H1 (cell line): ENCODE measurements at regions not wholly inside any gene's neighbourhood (a gene's known extent, or its start where the extent isn't known, plus 50 kb on each side); places are given as distances from the start of the nearest gene placed in this dataset.

Experiments
- CTCF ChIA-PET: fragments of 300-600 bp; sonication (Branson Sonifier 250); formaldehyde crosslinking; loops from one replicate; lab custom pipeline; 2021; ENCODE audit not compliant: partially characterized antibody; lab: Charles Lee
- POLR2A ChIA-PET: fragments of 300-600 bp; sonication (Branson Sonifier 250); formaldehyde crosslinking; loops from one replicate; lab custom pipeline; 2021; ENCODE audit warnings: inconsistent platforms; ENCODE audit not compliant: partially characterized antibody; lab: Charles Lee
- DNase-seq, 2 experiments: peaks; one replicate each; pipeline versions ENCODE4 v3.0.0 to v3.0.0-alpha.2; 2010 to 2022; ENCODE audit warnings: low spot score in 2 of 2, low read depth in 1 of 2, mixed read lengths in 1 of 2
- FAIRE-seq: peaks from 2 replicates; lab custom pipeline; 2011; peaks lifted over from hg19 to GRCh38; lab: Jason Lieb, UNC
- H2AFZ ChIP-seq: 2 replicates; pipeline ENCODE4 v1.8.1; 2012; ENCODE audit warnings: low read length, inconsistent platforms
- H2AK5ac ChIP-seq: 2 replicates; pipeline ENCODE4 v1.6.1; 2013; ENCODE audit warnings: low read depth, low read length
- H2BK120ac ChIP-seq: replicated peaks from 2 replicates; pipeline ENCODE3; 2013; ENCODE audit warnings: low read depth, low read length, inconsistent platforms
- H2BK12ac ChIP-seq: 2 replicates; pipeline ENCODE4 v1.6.1; 2013; ENCODE audit warnings: low read depth, low read length
- H2BK15ac ChIP-seq: 2 replicates; pipeline ENCODE4 v1.6.1; 2013; ENCODE audit warnings: low read length
- H2BK20ac ChIP-seq: 2 replicates; pipeline ENCODE4 v1.6.1; 2013; ENCODE audit warnings: low read length
- H2BK5ac ChIP-seq: 2 replicates; pipeline ENCODE4 v1.6.1; 2013; ENCODE audit warnings: low read depth, low read length
- H3K14ac ChIP-seq: 2 replicates; pipeline ENCODE4 v1.6.1; 2013; ENCODE audit warnings: inconsistent platforms; ENCODE audit not compliant: insufficient read length
- H3K18ac ChIP-seq: 2 replicates; pipeline ENCODE4 v1.6.1; 2013; ENCODE audit warnings: low read length; ENCODE audit errors: extremely low read depth
- H3K23ac ChIP-seq: 2 replicates; pipeline ENCODE4 v1.6.1; 2013; ENCODE audit warnings: inconsistent platforms; ENCODE audit not compliant: insufficient read length
- H3K23me2 ChIP-seq: 2 replicates; pipeline ENCODE4 v1.6.1; 2013; ENCODE audit warnings: low read depth, low read length
- H3K27ac ChIP-seq: 2 replicates; pipeline ENCODE4 v1.6.1; 2011; ENCODE audit warnings: low read depth, low read length, inconsistent platforms
- H3K27me3 ChIP-seq, 4 experiments: replicated peaks in 1 of 4; 1 replicate in 1 of 4; 2 replicates in 3 of 4; pipeline versions ENCODE4 v1.6.1 to v1.8.1; 2011 to 2013; ENCODE audit warnings: low read length in 3 of 4, mild to moderate bottlenecking in 3 of 4, inconsistent platforms in 2 of 4, mixed read lengths in 2 of 4, moderate library complexity in 1 of 4; ENCODE audit not compliant: control insufficient read depth in 3 of 4, insufficient read depth in 3 of 4; ENCODE audit errors: extremely low read depth in 1 of 4
- H3K36me3 ChIP-seq, 4 experiments: 2 replicates each; pipeline versions ENCODE4 v1.6.1 to v1.8.1; 2011 to 2013; ENCODE audit warnings: mild to moderate bottlenecking in 4 of 4, low read length in 3 of 4, moderate library complexity in 2 of 4, control low read depth in 1 of 4, inconsistent platforms in 1 of 4; ENCODE audit not compliant: insufficient read depth in 4 of 4, control insufficient read depth in 2 of 4
- H3K4ac ChIP-seq: replicated peaks from 2 replicates; pipeline ENCODE3; 2013; ENCODE audit warnings: low read length, low read depth, mixed read lengths, inconsistent platforms; ENCODE audit not compliant: insufficient read length
- H3K4me1 ChIP-seq, 4 experiments: replicated peaks in 1 of 4; 1 replicate in 1 of 4; 2 replicates in 3 of 4; pipeline versions ENCODE4 v1.6.1 to v1.8.1; 2011 to 2013; ENCODE audit warnings: low read length in 3 of 4, inconsistent platforms in 2 of 4, mixed read lengths in 1 of 4; ENCODE audit not compliant: insufficient read depth in 4 of 4, control insufficient read depth in 3 of 4
- H3K4me2 ChIP-seq, 2 experiments: 2 replicates each; pipeline versions ENCODE4 v1.6.1 to v1.8.1; 2011 to 2013; ENCODE audit warnings: low read depth in 2 of 2, low read length in 2 of 2, control low read depth in 1 of 2, inconsistent platforms in 1 of 2, mild to moderate bottlenecking in 1 of 2; ENCODE audit not compliant: insufficient read depth in 1 of 2
- H3K4me3 ChIP-seq, 4 experiments: fragments of 200-600, 300-600 bp in 1 of 4; sonication (generic), shearing (Covaris generic), sonication (Bioruptor Twin) in 1 of 4; 2 replicates each; pipeline versions ENCODE4 v1.5.1 to v1.8.1; 2011 to 2016; ENCODE audit warnings: low read length in 4 of 4, low read depth in 3 of 4, control low read depth in 2 of 4, inconsistent platforms in 2 of 4, mild to moderate bottlenecking in 2 of 4, mixed read lengths in 1 of 4, moderate library complexity in 1 of 4; ENCODE audit not compliant: insufficient read depth in 2 of 4; ENCODE audit errors: extremely low read depth in 1 of 4
- H3K56ac ChIP-seq: replicated peaks from 2 replicates; pipeline ENCODE3; 2013; ENCODE audit warnings: low read depth, mild to moderate bottlenecking, mixed read lengths, low read length, inconsistent platforms; ENCODE audit not compliant: insufficient read length
- H3K79me1 ChIP-seq: 2 replicates; pipeline ENCODE4 v1.6.1; 2013; ENCODE audit warnings: low read depth, low read length, control low read depth
- H3K79me2 ChIP-seq, 2 experiments: 2 replicates each; pipeline versions ENCODE4 v1.6.1 to v1.8.1; 2012 to 2013; ENCODE audit warnings: low read length in 2 of 2, mild to moderate bottlenecking in 2 of 2, inconsistent platforms in 1 of 2; ENCODE audit not compliant: insufficient read depth in 2 of 2, control insufficient read depth in 1 of 2
- H3K9ac ChIP-seq, 4 experiments: replicated peaks in 1 of 4; 1 replicate in 1 of 4; 2 replicates in 3 of 4; pipeline versions ENCODE4 v1.6.1 to v1.8.1; 2011 to 2013; ENCODE audit warnings: low read depth in 3 of 4, low read length in 3 of 4, control low read depth in 2 of 4, mild to moderate bottlenecking in 2 of 4, moderate library complexity in 2 of 4, inconsistent platforms in 1 of 4; ENCODE audit errors: extremely low read depth in 1 of 4
- H3K9me3 ChIP-seq, 2 experiments: 2 replicates each; pipeline versions ENCODE4 v1.6.1 to v1.8.1; 2012 to 2013; ENCODE audit warnings: mild to moderate bottlenecking in 2 of 2, moderate library complexity in 2 of 2, control low read depth in 1 of 2, inconsistent platforms in 1 of 2, low read depth in 1 of 2, low read length in 1 of 2, mixed read lengths in 1 of 2; ENCODE audit not compliant: insufficient read depth in 2 of 2
- H4K20me1 ChIP-seq, 2 experiments: replicated peaks in 1 of 2; 2 replicates each; pipeline versions ENCODE3 to v1.8.1; 2011 to 2013; ENCODE audit warnings: inconsistent platforms in 2 of 2, low read length in 2 of 2, mild to moderate bottlenecking in 1 of 2; ENCODE audit not compliant: insufficient read depth in 2 of 2, control insufficient read depth in 1 of 2
- H4K5ac ChIP-seq: 2 replicates; pipeline ENCODE4 v1.6.1; 2013; ENCODE audit warnings: low read length, low read depth, mixed read lengths, inconsistent platforms; ENCODE audit not compliant: insufficient read length
- H4K8ac ChIP-seq: 2 replicates; pipeline ENCODE4 v1.8.0; 2013; ENCODE audit warnings: mild to moderate bottlenecking, moderate library complexity, low read length, inconsistent platforms; ENCODE audit not compliant: insufficient read depth; ENCODE audit errors: extremely low read depth
- H4K91ac ChIP-seq: replicated peaks from 2 replicates; pipeline ENCODE3; 2013; ENCODE audit warnings: low read length, mixed read lengths, inconsistent platforms; ENCODE audit not compliant: insufficient read length
- KDM4A ChIP-seq: IDR thresholded peaks from one replicate; pipeline ENCODE4 v1.7.1; 2012; ENCODE audit warnings: low read depth, mild to moderate bottlenecking, moderate library complexity, low read length, inconsistent platforms; ENCODE audit not compliant: severe bottlenecking
- WGBS, 2 experiments: shearing (Covaris generic) in 1 of 2; methylation state at CpG; one replicate each; pipeline versions ENCODE4 v1.1.6 to v1.1.7; 2013 to 2015; ENCODE audit warnings: low lambda C conversion rate in 2 of 2, mixed read lengths in 2 of 2, inconsistent platforms in 1 of 2, low coverage in 1 of 2, missing lambda C conversion rate in 1 of 2; ENCODE audit not compliant: insufficient replicate concordance in 2 of 2, insufficient coverage in 1 of 2, insufficient read length in 1 of 2; ENCODE audit errors: extremely low coverage in 1 of 2, missing lambda C conversion rate in 1 of 2; 5-methylcytosine and 5-hydroxymethylcytosine counted together

DNA sequence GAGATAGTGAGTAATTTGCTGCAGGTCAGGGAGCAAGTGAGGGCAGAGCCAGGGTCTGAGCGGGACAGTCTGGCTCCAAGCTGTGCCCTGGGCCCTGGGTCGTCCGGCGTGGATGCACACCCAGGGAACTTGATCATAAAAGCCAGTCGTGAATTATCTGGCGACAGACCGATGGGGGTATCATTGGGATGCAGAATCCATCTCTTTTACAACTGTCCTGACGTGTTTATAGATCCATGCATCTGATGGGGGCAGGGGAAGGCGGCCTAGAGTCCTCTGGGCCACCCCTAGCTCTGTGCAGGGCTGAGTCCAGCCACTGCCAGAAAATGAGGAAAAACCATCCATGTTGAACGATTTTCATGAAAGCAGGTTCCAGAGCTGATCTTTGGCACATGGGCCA, 332.8 kb downstream of the C16orf95 start:
- H3K23ac ChIP-seq, result no peak overlapping the region
- no peak overlapping the region for H3K4me2 ChIP-seq
- H3K36me3 ChIP-seq, result no peaks in the 10 kb centered on the region
- H3K27ac ChIP-seq, result no peak overlapping the region
- no peak overlapping the region for H3K4ac ChIP-seq
- H2BK12ac ChIP-seq, result no peak overlapping the region
- H4K91ac ChIP-seq, result no peak overlapping the region
- H4K20me1 ChIP-seq, result no peaks in the 10 kb centered on the region
- ChIA-PET POLR2A (no interaction called here), CTCF (interaction anchor here (0.6 to 1.1 kb wide), 3 partner anchors 20 to 165 kb away, joined by 3 read pairs; no protein-coding TSS in a partner anchor)
- no peak overlapping the region for H3K18ac ChIP-seq
- H3K4me3 ChIP-seq, result no peak overlapping the region
- DNase-seq (no peak), FAIRE-seq (no peak)
- H2AK5ac ChIP-seq, result no peak overlapping the region
- no peak overlapping the region for H4K5ac ChIP-seq
- H3K9me3 ChIP-seq, result peaks cover 0 to 5% of the 10 kb centered on the region in 2 experiments; a peak in 2 of 4 replicates
- no peak overlapping the region for H2AFZ ChIP-seq
- peaks cover 3% of the 10 kb centered on the region; the same call in 1 of the 2 replicates for H3K23me2 ChIP-seq
- no peak overlapping the region for H3K14ac ChIP-seq
- H3K79me2 ChIP-seq, result no peaks in the 10 kb centered on the region
- H2BK120ac ChIP-seq, result no peak overlapping the region
- no peak overlapping the region for H2BK5ac ChIP-seq
- peaks cover 4 to 10% (median 7%) of the 10 kb centered on the region in 4 experiments; a peak in 6 of 7 replicates for H3K4me1 ChIP-seq
- WGBS, 2 experiments, result 95% methylated on average over 10 of the region's 10 CpGs; no CpG with 5 or more reads in 1 of the 2 experiments
- no peaks in the 10 kb centered on the region for H3K27me3 ChIP-seq
- no peaks in the 10 kb centered on the region for H3K79me1 ChIP-seq
- no peak overlapping the region for H3K56ac ChIP-seq
- no peak overlapping the region for H2BK15ac ChIP-seq
- H2BK20ac ChIP-seq, result no peak overlapping the region; the same call in 1 of the 2 replicates
- H4K8ac ChIP-seq, result no peak overlapping the region
- H3K9ac ChIP-seq, result no peak overlapping the region
- TF ChIP-seq KDM4A, result no peak
